ENCODE measurements at regions not wholly inside any gene's neighbourhood (a gene's known extent, or its start where the extent isn't known, plus 50 kb on each side); places are given as distances from the start of the nearest gene placed in this dataset.
"Not testable (repeated sequence)": the region's sequence is repeated elsewhere in the genome, so short reads cannot be mapped to it uniquely, and the experiment has no call there.

- DNase-seq = not testable (repeated sequence)
Observed at GRCh38 chr13:86253497-86253896, 454.3 kb upstream of the SLITRK6 start.

GRCh38 chr13:86255820-86256219 is 456.6 kb upstream of the SLITRK6 start:
- not testable (repeated sequence) for DNase-seq

- DNase-seq = no peak
Observed at GRCh38 chr13:86269511-86269910, 470.3 kb upstream of the SLITRK6 start.

- DNase-seq = no peak
Observed at GRCh38 chr13:86282442-86282841, 483.2 kb upstream of the SLITRK6 start.

GRCh38 chr13:86283031-86283430 is 483.8 kb upstream of the SLITRK6 start:
- DNase-seq = no peak

GRCh38 chr13:86298725-86299124 is 499.5 kb upstream of the SLITRK6 start:
- no peak for DNase-seq

- DNase-seq = no peak
Observed at GRCh38 chr13:86299128-86299527, 499.9 kb upstream of the SLITRK6 start.

- DNase-seq = no peak
Observed at GRCh38 chr13:86309881-86310280, 510.7 kb upstream of the SLITRK6 start.

GRCh38 chr13:86313421-86313820 is 514.2 kb upstream of the SLITRK6 start:
- no peak for DNase-seq

GRCh38 chr13:86318450-86318849 is 519.2 kb upstream of the SLITRK6 start:
- no peak for DNase-seq

- no peak for DNase-seq
Observed at GRCh38 chr13:86324191-86324590, 525.0 kb upstream of the SLITRK6 start.

GRCh38 chr13:86355301-86355700 is 556.1 kb upstream of the SLITRK6 start:
- DNase-seq = no peak

- no peak for DNase-seq
Observed at GRCh38 chr13:86357106-86357505, 557.9 kb upstream of the SLITRK6 start.

GRCh38 chr13:86363749-86364148 is 564.5 kb upstream of the SLITRK6 start:
- not testable (repeated sequence) for DNase-seq

- no peak for DNase-seq
Observed at GRCh38 chr13:86368924-86369323, 569.7 kb upstream of the SLITRK6 start.

- DNase-seq = no peak
Observed at GRCh38 chr13:86377451-86377850, 578.2 kb upstream of the SLITRK6 start.

- no peak for DNase-seq
Observed at GRCh38 chr13:86378628-86379027, 579.4 kb upstream of the SLITRK6 start.

GRCh38 chr13:86383151-86383550 is 583.9 kb upstream of the SLITRK6 start:
- DNase-seq = no peak

- DNase-seq = no peak
Observed at GRCh38 chr13:86383561-86383960, 584.3 kb upstream of the SLITRK6 start.

- no peak for DNase-seq
Observed at GRCh38 chr13:86397635-86398034, 598.4 kb upstream of the SLITRK6 start.

- DNase-seq = no peak
Observed at GRCh38 chr13:86399572-86399971, 600.4 kb upstream of the SLITRK6 start.

- no peak for DNase-seq
Observed at GRCh38 chr13:86402500-86402899, 603.3 kb upstream of the SLITRK6 start.

GRCh38 chr13:86403181-86403580 is 604.0 kb upstream of the SLITRK6 start:
- DNase-seq = no peak

- DNase-seq = no peak
Observed at GRCh38 chr13:86409466-86410241, 610.4 kb upstream of the SLITRK6 start.

GRCh38 chr13:86425170-86425815 is 626.1 kb upstream of the SLITRK6 start:
- no peak for DNase-seq
